Superior temporal gyrus (tissue), 1 donor: ENCODE measurements at regions not wholly inside any gene's neighbourhood (a gene's known extent, or its start where the extent isn't known, plus 50 kb on each side); places are given as distances from the start of the nearest gene placed in this dataset.
"Not testable (repeated sequence)": the region's sequence is repeated elsewhere in the genome, so short reads cannot be mapped to it uniquely, and the experiment has no call there.

Experiments used
- DNase-seq: peaks from one replicate; pipeline ENCODE4 v3.0.0-alpha.2; 2016; ENCODE audit errors: extremely low spot score

DNA sequence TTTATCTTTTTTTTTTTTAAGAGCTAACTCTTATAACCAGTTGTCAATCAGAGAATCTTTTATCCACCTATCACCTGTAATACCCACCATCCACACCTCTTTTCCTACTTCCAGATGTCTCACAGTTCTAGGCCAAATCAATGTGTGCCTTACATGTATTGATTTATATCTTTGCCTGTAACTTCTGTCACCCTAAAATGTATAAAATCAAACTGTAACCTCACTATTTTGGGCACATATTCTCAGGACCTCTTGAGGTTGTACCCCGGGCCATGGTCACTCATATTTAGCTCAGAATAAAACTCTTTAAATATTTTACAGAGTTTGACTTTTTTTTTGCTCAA lies 404.7 kb upstream of the RORB start:
- DNase-seq, result no peak

DNA sequence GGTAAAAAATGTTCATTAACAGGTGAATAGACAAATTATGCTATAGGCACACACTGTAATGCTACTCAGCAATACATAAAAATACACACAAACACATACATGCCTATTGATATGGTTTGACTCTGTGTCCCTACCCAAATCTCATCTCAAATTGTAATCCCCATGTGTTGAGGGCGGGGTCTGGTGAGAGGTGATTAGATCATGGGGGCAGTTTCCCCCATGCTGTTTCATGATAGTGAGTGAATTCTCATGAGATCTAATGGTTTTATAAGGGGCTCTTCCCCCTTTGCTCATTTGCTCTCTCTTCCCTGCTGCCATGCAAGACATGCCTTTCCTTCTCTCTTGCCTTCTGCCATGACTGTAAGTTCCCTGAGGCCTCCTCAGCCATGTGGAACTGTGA lies 403.1 kb upstream of the RORB start:
- not testable (repeated sequence) for DNase-seq

DNA sequence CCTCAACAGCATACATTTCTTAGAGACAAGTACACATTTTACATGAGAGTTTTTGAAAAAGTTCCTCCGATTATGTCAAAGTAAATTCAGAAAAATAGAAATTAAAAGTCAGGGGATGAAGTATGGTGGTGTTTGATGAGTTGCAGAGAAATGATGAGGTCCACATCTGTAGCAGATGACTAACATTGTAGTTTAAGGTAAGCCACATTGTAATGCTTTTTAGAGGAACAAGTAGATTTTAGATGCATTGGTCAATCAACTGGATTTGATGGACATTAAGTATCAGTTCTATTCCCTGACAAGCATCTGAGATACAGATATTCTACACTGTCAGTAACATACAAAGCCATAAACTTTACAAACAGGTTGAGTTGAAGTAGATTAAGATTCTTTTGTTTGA lies 402.4 kb upstream of the RORB start:
- DNase-seq, result no peak

DNA sequence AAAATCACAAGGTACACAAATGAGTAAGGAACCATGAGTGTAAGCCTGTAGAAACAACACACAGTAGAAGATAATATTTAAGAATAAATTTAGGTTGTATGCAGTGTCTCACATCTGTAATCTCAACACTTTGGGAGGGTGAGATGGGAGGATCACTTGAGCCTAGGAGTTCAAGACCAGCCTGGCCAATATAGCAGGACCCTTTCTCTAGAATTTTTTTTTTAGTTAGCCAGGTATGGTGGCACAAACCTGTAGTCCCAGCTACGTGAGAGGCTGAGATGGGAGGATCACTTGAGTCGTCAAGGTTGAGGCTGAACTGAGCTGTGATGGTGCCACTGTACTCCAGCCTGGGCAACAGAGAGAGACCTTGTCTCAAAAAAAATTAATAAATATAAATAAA lies 401.2 kb upstream of the RORB start:
- no peak for DNase-seq

DNA sequence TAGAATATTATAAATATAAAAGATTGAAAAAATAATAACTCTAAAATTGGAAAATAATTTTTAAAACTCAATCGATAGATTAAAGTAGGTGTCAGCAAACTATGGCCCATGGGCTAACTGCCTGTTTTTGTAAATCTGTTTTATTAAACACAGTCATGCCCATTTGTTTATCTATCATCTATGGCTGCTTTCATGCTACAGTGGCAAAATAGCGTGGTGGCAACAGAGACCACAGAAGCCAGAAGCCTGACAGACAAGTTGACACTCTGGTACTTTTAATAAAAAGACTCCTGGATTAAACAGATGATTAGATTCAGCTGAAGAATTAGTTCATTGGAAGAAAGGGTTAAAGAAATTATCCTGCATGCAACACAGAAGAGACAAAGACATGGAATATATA lies 400.7 kb upstream of the RORB start:
- DNase-seq, result no peak

DNA sequence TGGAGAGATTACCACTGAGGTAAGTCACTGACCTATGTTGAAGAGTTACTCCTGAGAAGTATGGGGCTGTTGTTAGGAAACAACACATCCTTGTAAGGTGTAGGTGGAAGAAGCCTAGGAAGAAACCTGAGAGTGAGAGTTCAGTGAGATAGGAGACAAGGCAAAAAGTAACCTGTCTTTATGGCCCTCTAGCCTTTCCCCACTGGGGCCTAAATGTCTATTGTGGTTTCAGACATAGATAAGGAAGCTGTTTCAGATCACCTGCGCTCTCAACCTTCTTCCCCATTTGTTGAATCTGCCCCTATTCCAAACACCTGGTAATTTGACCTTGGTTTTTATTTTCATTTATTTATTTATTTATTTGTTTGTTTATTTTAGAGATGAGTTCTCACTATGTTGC lies 397.1 kb upstream of the RORB start:
- no peak for DNase-seq

DNA sequence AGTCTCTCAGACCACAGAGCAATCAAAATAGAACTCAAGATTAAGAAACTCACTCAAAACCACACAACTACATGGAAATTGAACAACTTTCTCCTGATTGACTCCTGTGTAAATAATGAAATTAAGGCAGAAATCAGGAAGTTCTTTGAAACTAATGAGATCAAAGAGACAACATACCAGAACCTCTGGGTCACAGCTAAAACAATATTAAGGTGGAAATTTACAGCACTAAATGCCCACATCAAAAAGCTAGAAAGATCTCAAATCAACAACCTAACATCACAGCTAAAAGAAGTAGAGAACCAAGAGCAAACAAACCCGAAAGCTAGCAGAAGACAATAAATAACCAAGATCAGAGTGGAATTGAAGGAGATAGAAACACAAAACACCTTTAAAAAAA lies 395.0 kb upstream of the RORB start:
- DNase-seq, result not testable (repeated sequence)

DNA sequence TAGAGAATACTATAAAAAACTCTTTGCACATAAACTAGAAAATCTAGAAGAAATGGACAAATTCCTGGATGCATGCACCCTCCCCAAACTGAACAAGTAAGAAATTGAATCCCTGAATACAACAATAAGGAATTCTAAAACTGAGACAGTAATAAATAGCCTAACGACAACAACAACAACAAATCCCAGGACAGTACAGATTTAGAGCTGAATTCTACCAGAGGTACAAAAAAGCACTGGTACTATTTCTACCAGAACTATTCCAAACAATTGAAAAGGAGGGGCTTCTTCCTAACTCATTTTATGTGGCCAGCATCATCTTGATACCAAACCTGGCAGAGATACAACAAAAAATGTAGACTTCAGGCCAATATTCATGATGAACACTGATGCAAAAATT lies 394.4 kb upstream of the RORB start:
- DNase-seq, result no peak

DNA sequence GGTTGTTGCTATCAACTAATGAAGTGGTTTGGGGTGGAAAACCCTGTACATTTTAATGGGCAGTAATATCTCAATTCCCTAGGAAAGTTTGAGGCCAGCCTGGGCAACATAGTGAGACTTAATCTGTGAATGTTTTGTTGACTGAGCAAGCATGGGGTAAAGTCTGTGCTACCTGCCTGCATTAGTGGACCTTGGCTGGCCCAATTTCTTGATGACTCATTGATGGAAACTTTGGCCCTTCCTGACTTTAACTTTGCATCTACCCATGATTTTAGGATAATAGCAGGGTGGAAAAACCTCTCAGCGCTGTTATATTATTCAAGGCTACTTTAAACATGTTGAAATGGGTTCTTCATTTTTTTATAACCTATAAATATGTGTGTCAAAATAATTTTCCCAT lies 389.4 kb upstream of the RORB start:
- DNase-seq, result no peak

DNA sequence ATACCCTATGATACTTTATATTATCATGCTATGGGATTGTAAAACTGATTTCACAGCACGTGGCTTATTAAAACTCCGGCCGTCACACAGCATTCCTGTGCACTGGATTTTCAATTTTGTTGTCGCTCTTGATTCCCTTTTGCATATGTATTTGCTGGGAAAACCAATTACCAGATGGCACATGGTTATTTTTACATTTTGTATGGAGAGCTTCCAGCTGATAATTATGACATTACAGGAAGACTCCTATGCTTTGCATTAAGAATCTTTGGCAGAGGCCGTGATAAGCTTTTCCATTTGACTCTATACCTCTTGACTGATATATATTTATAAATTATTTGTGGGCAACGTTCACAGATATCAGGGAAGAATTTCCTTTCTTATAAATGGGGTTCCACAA lies 381.2 kb upstream of the RORB start:
- DNase-seq, result no peak

DNA sequence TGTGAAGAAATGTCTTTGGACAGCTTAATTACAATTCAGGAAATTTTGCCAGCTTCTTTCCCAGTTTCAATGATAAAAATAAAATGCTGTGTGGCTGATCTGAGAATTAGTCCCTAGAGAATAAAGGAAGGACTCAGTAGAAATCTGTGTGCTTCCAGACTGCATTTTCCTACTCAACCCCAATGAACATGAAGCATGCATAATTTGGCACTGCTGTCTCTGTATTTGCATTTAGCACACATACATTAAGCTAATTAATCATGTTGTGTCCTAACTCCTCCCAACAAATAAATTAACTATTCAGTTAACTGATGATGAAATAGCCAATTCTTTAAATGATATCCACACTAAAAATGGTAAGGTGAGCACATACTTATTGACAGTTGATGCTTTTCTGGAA lies 380.0 kb upstream of the RORB start:
- no peak for DNase-seq

DNA sequence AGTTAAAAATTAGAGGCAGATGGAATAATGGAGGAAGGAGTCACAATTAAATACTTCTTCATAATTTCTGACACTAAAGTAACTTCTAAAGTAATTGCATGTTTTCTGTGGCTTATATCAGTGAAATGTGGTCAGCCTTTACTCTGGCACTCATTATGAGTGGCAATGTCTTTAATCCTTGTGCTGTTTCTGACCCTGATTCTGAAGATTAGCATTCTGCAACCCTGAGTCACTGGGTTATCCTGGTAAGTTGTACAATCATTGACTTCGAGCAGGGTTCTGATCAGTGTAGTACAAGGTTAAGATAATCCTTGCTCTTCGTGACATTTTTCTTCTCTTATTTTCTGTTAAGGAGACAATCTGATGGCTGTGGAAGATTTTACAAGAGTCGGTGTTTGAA lies 379.4 kb upstream of the RORB start:
- DNase-seq, result no peak

DNA sequence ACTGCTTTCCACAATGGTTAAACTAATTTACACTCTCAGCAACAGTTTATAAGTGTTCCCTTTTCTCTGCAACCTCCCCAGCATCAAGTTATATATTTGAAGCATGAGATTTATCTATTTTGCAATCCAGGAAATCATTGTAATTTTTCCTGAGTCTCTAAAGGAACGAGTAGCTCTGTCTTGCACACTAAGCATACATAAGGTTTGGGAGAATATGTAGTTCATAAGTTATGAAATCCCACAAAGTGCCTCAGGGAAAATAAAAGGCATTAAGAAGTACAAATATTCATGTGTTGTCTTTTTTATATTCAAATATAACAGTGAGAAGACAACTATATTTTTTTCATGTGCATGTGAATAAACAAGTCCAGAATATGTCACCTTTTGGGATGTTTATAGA lies 377.1 kb upstream of the RORB start:
- DNase-seq, result no peak

DNA sequence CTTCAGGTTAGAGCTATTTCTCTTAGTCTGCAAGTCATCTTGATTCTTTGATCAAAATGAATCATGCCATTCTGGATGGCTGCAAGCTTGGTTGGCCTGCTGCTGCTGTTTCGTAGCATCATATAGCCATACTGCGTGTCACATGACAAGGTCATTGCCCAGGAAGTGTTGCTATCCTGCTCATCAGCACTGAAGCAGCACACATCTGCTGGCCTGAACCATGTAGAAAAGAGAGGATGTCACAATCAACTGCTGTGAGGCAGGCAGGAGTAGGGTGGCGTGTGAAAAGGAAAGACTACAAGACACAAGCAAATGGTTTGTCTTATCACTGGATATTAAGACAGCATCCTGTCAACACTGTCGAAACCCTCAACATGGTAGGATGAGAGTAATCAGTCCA lies 376.7 kb upstream of the RORB start:
- DNase-seq, result no peak

DNA sequence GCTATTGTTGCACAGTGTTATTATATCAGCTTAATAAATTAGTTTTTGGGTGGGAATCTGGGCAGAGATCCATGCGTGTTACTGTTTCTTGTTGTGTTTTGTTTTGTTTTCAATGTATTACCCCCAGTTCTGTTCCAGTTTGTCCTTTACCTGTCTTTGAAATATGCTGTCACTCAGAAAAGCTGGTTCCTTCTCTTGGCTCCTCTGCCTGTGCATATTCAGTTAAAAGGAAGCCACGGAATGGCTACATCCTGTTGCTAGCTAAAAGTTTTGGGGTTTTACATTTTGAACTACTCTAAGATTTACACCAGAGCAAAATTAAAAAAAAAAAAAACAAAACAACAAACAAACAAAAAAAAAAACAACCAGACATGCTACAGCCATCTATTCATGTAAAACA lies 374.9 kb upstream of the RORB start:
- DNase-seq, result no peak

DNA sequence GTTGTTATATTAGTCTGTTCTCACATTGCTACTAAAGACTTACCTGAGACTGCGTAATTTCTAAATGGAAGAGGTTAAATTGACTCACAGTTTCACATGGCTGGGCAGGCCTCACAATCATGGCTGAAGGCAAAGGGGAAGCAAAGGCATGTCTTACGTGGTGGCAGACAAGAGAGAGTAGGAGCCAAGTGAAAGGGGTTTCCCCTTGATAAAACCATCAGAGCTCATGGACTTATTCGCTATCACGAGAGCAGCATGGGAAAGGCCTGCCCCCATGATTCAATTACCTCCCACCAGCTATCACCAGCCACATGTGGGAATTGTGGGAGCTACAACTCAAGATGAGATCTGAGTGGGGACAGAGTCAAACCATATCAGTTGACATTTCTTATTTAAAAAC lies 374.5 kb upstream of the RORB start:
- no peak for DNase-seq

DNA sequence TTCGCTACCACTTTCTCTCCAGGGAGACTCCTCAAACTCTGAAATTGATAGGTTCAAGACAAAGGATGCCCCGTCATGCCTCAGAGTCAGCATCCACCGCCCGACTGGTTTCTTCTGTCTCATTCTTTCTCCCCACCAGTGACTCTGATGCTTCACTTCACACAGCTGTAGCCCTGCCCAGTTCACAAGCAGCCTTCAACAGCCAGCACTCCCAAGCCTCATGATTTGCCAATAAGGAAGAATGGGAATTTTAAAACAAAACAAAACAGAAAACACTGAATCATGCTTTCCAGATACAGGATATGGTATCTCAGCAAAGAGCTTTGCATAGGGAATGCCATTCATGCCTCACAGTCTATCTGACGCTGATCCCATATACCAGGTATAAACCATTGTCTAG lies 371.2 kb upstream of the RORB start:
- no peak for DNase-seq

DNA sequence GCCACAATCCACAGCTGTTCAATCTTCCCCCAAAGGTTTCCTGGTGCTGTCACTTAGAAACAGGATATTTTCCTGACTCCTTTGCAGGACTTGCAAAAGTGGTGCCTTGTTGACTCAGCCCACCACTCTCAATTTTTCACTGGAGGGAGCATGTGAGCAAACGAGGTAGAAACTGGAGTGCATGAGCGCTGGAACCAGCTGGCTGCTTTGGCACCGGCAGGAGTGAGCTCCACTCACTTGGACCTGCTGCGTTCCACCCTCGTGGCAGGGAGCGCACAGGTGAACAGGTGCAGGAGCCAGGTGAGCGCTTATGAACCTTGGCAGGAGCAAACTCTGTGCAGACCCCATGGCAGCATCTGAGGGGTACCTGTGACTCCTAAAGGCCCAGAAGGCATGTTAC lies 364.1 kb upstream of the RORB start:
- no peak for DNase-seq

DNA sequence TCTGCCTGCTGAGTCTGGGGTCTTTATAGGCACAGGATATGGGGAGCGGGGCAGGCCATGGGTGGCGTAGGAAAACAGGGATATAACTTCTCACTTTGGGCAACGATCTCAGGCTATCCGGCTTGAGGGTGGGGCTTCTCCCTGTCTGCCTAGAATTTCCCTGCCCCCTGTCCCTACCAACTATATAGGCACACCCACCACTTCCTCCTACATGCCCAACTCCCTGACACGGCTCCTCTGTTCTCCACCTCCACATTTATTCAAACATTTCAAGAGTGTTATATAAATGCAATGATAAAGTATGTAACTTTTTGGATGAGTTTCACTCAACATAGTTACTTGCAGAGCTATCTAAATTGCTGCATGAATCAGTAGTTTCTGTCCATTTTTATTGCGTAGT lies 363.2 kb upstream of the RORB start:
- DNase-seq, result no peak

DNA sequence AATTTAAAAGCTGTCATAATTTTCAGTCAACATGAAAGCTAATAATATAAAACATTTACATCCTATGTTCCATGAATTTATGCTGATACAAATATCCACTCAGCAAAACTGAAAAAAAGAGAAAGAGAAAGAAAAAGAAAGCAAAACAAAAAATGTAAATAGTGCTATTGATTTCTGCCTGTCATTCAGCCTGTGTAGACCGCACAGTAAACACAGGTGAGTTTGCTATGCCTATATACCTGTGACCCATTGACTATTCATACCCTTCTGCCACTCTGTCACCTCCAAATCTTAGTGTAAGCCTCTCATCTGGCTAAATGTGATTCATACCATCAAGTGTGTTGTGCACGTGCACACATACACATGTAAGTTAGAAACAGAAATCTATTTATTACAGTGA lies 359.0 kb upstream of the RORB start:
- no peak for DNase-seq

DNA sequence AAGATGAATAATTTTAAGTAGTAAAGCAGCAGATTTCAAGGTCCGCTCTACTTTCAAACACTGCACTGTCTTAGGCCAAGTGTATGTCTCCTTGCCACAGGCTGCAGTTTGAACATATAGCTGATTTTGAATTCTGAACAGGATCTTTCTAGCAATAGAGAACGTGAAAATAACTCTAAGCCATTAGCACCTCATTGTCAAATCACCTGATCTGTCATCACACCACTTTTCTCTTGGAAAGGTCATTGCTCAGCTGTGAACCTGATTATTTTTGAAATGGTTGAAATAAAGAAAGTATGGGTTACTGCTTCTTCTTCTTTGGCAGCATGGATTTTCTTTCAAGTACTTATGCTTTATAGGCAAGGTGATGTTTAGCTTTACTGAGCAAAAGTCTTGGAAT lies 357.0 kb upstream of the RORB start:
- DNase-seq, result no peak

DNA sequence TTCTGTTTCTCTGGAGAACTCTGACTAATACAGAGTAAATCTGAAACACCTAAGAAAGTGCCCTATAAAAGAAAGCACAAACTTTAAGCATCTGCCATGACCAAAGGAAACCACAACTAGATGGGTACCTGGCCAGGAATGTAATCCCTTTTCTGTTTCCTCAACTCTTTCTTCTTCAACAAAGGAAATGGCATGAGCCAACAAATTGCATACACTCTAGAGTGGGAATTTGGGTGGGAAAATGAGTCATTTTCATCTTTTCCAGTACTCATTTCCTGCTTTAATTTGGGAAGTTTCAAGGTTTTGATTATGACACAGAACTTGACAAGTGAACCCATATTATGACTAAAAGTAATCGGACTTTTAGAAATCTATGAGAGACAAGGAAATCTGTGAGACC lies 349.2 kb upstream of the RORB start:
- DNase-seq, result no peak

DNA sequence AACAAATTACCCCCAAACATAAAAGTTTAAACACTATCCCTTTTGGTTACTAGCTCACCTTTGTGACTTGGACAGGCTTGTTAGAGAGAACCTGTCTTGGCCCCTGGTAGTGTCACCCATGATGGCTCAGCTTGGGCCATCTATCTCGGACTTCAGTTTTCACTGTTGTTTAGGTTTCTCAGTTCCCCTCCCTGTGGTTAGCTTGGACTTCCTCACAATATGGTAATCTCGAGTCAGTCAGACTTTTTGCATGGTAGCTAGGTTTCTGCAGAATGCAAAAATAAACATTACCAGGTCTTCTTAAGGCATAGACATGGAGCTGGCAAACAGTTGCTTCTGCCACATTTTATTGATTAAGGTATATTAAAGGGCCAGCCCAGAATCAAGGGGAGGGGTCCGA lies 324.3 kb upstream of the RORB start:
- DNase-seq, result no peak

DNA sequence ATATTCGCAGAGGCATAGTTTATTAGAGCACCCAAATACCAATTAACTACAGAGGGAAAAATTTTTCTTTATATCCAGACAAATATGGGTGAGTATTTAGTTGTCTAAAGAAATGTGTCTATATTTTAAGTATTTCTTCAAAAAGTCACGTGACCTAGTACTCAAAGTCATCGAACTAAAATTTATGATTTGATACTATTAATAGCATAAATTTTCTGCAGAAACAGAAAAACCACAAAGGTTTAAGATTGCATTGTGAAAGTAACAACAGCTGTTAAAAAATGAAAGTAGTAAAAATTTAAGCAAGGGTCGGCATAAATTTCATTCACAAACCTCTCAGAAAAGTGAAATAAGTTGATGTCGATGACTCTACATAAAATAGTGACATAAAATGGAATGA lies 323.9 kb upstream of the RORB start:
- no peak for DNase-seq

DNA sequence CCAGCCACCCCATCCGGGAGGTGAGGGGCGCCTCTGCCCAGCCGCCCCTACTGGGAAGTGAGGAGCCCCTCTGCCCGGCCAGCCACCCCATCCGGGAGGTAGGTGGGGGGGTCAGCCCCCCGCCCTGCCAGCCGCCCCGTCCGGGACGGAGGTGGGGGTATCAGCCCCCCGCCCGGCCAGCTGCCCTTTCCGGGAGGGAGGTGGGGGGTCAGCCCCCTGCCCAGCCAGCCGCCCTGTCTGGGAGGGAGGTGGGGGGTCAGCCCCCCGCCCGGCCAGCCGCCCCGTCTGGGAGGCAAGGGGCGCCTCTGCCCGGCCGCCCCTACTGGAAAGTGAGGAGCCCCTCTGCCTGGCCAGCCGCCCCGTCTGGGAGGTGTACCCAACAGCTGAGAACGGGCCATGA lies 299.4 kb upstream of the RORB start:
- not testable (repeated sequence) for DNase-seq
